Endodermal cell (in vitro differentiated cells): ENCODE measurements at regions not wholly inside any gene's neighbourhood (a gene's known extent, or its start where the extent isn't known, plus 50 kb on each side); places are given as distances from the start of the nearest gene placed in this dataset.
"Not testable (repeated sequence)": the region's sequence is repeated elsewhere in the genome, so short reads cannot be mapped to it uniquely, and the experiment has no call there.

Source experiments
- DNase-seq: peaks from one replicate; pipeline ENCODE4 v3.0.0-alpha.2; 2017
- H3K27ac ChIP-seq: 2 replicates; pipeline ENCODE4 v1.5.1; 2013; ENCODE audit warnings: mild to moderate bottlenecking, low read depth, low read length, moderate library complexity
- H3K27me3 ChIP-seq: 2 replicates; pipeline ENCODE4 v1.6.1; 2013; ENCODE audit warnings: mild to moderate bottlenecking, low read length, moderate library complexity; ENCODE audit not compliant: insufficient read depth, control insufficient read depth, poor library complexity, severe bottlenecking
- H3K36me3 ChIP-seq: 2 replicates; pipeline ENCODE4 v1.7.0; 2013; ENCODE audit warnings: mild to moderate bottlenecking, low read length, moderate library complexity; ENCODE audit not compliant: control insufficient read depth, insufficient read depth
- H3K4me1 ChIP-seq: one replicate; pipeline ENCODE4 v1.7.0; 2013; ENCODE audit warnings: low read length; ENCODE audit not compliant: control insufficient read depth, insufficient read depth
- H3K4me3 ChIP-seq: 2 replicates; pipeline ENCODE4 v1.5.1; 2013; ENCODE audit warnings: mild to moderate bottlenecking, low read length, moderate library complexity
- H3K9ac ChIP-seq: 2 replicates; pipeline ENCODE4 v1.6.1; 2013; ENCODE audit warnings: mild to moderate bottlenecking, low read length, moderate library complexity; ENCODE audit not compliant: poor library complexity, severe bottlenecking; ENCODE audit errors: extremely low read depth
- H3K9me3 ChIP-seq: 2 replicates; pipeline ENCODE4 v1.6.1; 2013; ENCODE audit warnings: mild to moderate bottlenecking, low read length, moderate library complexity; ENCODE audit not compliant: control insufficient read depth
- H3K27ac Mint-ChIP-seq: 2 replicates; pipeline ENCODE4 v1.8.0; 2020; ENCODE audit warnings: mixed read lengths
- H3K27me3 Mint-ChIP-seq: 2 replicates; pipeline ENCODE4 v1.8.0; 2021; ENCODE audit warnings: mild to moderate bottlenecking, mixed read lengths; ENCODE audit not compliant: insufficient read depth
- H3K36me3 Mint-ChIP-seq: 2 replicates; pipeline ENCODE4 v1.8.0; 2020; ENCODE audit warnings: low read depth, mixed read lengths
- H3K4me1 Mint-ChIP-seq: 2 replicates; pipeline ENCODE4 v1.8.0; 2020; ENCODE audit warnings: mixed read lengths
- H3K4me3 Mint-ChIP-seq: 2 replicates; pipeline ENCODE4 v1.8.0; 2020; ENCODE audit warnings: mild to moderate bottlenecking, moderate library complexity, mixed read lengths
- H3K9me3 Mint-ChIP-seq: 2 replicates; pipeline ENCODE4 v1.8.0; 2020; ENCODE audit warnings: mild to moderate bottlenecking, mixed read lengths
- WGBS, 2 experiments: methylation state at CpG; one replicate each; pipeline versions ENCODE4 v1.1.5 to v1.1.7; 2013; ENCODE audit warnings: missing lambda C conversion rate in 2 of 2, mixed read lengths in 1 of 2; ENCODE audit not compliant: insufficient coverage in 1 of 2, insufficient read length in 1 of 2; 5-methylcytosine and 5-hydroxymethylcytosine counted together
- TF ChIP-seq, protein P1 (sequence below): fragments of 200-600 bp; sonication (generic); conservative IDR thresholded peaks from 2 replicates; pipeline ENCODE4 v1.5.0; 2021; ENCODE audit warnings: antibody characterized with exemption, mild to moderate bottlenecking

DNA sequence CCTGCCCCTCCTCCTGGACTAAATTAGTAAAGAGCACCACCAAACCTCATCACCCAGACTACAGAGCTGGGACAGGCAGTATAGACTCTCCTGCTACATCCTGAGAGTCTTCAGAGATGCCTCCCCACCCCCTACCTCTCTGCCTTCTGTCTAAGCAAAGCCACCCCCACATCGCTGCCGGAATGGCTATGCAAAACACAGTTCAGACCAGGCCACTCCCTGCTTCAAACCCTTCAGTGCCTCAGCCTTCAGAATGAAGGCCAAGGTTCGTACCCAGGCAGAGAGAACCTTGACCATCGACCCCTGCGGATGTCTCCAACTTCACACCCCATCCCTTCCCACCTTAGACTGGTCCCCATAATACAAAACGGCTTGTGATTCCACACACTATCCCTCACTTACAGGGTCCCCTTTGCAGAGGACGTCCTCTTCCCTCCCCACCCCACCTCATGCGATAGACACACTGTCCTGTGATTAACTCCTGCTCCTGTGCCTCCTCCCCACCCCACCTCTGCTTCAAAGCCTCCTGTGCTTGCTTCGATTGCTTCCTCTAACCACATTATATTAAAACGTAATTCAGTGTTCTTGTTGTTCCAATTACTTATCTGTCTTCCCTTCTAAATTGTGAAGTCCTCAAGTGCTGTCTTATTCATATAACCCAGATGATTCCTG lies 175.3 kb downstream of the UACA start:
- Mint-ChIP-seq H3K9me3 (peaks cover 24% of the 10 kb centered on the region), H3K27me3 (peaks cover 32% of the 10 kb centered on the region), H3K27ac (no peak overlapping the region), H3K36me3 (no peaks in the 10 kb centered on the region), H3K4me1 (peaks cover 4% of the 10 kb centered on the region), H3K4me3 (no peak overlapping the region)
- Histone ChIP-seq H3K9me3 (peaks cover 4% of the 10 kb centered on the region), H3K27me3 (peaks cover 10% of the 10 kb centered on the region), H3K36me3 (no peaks in the 10 kb centered on the region), H3K4me3 (no peak overlapping the region), H3K4me1 (no peaks in the 10 kb centered on the region), H3K27ac (no peak overlapping the region), H3K9ac (no peak overlapping the region)
- TF ChIP-seq, protein P1, sequence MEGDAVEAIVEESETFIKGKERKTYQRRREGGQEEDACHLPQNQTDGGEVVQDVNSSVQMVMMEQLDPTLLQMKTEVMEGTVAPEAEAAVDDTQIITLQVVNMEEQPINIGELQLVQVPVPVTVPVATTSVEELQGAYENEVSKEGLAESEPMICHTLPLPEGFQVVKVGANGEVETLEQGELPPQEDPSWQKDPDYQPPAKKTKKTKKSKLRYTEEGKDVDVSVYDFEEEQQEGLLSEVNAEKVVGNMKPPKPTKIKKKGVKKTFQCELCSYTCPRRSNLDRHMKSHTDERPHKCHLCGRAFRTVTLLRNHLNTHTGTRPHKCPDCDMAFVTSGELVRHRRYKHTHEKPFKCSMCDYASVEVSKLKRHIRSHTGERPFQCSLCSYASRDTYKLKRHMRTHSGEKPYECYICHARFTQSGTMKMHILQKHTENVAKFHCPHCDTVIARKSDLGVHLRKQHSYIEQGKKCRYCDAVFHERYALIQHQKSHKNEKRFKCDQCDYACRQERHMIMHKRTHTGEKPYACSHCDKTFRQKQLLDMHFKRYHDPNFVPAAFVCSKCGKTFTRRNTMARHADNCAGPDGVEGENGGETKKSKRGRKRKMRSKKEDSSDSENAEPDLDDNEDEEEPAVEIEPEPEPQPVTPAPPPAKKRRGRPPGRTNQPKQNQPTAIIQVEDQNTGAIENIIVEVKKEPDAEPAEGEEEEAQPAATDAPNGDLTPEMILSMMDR, result no peak
- 87 to 97% methylated on average over 4 to 10 of the region's 10 CpGs for WGBS, 2 experiments
- DNase-seq, result peak; percentile 34

DNA sequence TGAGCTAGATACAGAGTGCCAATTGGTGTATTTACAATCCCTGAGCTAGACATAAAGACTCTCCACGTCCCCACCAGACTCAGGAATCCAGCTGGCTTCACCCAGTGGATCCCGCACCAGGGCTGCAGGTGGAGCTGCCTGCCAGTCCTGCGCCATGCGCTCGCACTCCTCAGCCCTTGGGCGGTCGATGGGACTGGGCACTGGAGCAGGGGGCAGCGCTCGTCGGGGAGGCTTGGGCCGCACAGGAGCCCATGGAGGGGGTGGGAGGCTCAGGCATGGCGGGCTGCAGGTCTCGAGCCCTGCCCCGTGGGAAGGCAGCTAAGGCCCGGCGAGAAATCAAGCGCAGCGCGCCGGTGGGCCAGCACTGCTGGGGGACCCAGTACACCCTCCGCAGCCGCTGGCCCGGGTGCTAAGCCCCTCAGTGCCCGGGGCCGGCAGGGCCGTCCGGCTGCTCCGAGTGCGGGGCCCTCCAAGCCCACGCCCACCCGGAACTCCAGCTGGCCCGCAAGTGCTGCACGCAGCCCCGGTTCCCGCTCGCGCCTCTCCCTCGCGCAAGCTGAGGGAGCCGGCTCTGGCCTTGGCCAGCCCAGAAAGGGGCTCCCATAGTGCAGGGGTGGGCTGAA lies 176.2 kb downstream of the UACA start:
- H3K9me3 ChIP-seq, H3K27ac ChIP-seq, H3K4me1 Mint-ChIP-seq, H3K27me3 ChIP-seq, H3K4me3 Mint-ChIP-seq, H3K4me3 ChIP-seq, H3K36me3 ChIP-seq, H3K36me3 Mint-ChIP-seq, H3K27ac Mint-ChIP-seq, H3K9ac ChIP-seq, H3K4me1 ChIP-seq: not testable (repeated sequence)
- peaks cover 32% of the 10 kb centered on the region for H3K27me3 Mint-ChIP-seq
- peaks cover 17% of the 10 kb centered on the region for H3K9me3 Mint-ChIP-seq
- WGBS, 2 experiments, result 95 to 100% methylated on average over 1 to 40 of the region's 40 CpGs
- peak; percentile 13 for DNase-seq

DNA sequence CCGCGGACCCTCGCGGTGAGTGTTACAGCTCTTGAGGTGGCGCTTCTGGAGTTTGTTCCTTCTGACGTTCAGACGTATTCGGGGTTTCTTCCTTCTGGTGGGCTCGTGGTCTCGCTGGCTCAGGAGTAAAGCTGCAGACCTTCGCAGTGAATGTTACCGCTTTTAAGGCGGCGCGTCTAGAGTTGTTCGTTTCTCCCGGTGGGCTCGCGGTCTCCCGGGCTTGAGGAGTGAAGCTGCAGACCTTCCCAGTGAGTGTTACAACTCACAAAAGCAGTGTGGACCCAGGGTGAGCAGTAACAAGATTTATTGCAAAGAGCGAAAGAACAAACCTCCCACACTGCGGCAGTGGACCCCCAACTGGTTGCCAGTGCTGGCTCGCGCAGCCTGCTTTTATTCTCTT lies 177.1 kb downstream of the UACA start:
- H3K27ac Mint-ChIP-seq, result no peak overlapping the region
- peaks cover 32% of the 10 kb centered on the region for H3K27me3 Mint-ChIP-seq
- Histone ChIP-seq H3K27me3 (peaks cover 10% of the 10 kb centered on the region), H3K27ac (no peak overlapping the region), H3K4me3 (no peak overlapping the region), H3K9ac (no peak overlapping the region), H3K4me1 (peaks cover 6% of the 10 kb centered on the region), H3K36me3 (no peaks in the 10 kb centered on the region), H3K9me3 (peaks cover 4% of the 10 kb centered on the region)
- H3K4me3 Mint-ChIP-seq, result peak overlapping the region; percentile 52
- H3K9me3 Mint-ChIP-seq, result peaks cover 14% of the 10 kb centered on the region
- H3K36me3 Mint-ChIP-seq, result no peaks in the 10 kb centered on the region
- WGBS, 2 experiments, result 95 to 96% methylated on average over 19 to 24 of the region's 24 CpGs
- H3K4me1 Mint-ChIP-seq, result peaks cover 1% of the 10 kb centered on the region
- DNase-seq, result peak; percentile 40
- TF ChIP-seq, protein P1, result no peak
